DOHH2 (cell line): ENCODE measurements at regions not wholly inside any gene's neighbourhood (a gene's known extent, or its start where the extent isn't known, plus 50 kb on each side); places are given as distances from the start of the nearest gene placed in this dataset.

Experiments used
- CTCF ChIP-seq: fragments of 200-600 bp; sonication (generic); IDR thresholded peaks from one replicate; pipeline ENCODE4 v1.5.1; 2014; ENCODE audit warnings: antibody characterized with exemption, mild to moderate bottlenecking, low read depth, low read length; ENCODE audit not compliant: poor library complexity, severe bottlenecking
- EZH2phosphoT487 ChIP-seq: fragments of 200-600 bp; sonication (generic); IDR thresholded peaks from 2 replicates; pipeline ENCODE4 v1.6.1; 2017; ENCODE audit warnings: borderline replicate concordance, mild to moderate bottlenecking, antibody characterized with exemption, low read length, moderate library complexity, mixed read lengths

GRCh38 chr21:16358784-16359183 lies 629.0 kb downstream of the USP25 start:
- TF ChIP-seq CTCF (no peak), EZH2phosphoT487 (no peak)
